H1 (cell line): ENCODE measurements at regions not wholly inside any gene's neighbourhood (a gene's known extent, or its start where the extent isn't known, plus 50 kb on each side); places are given as distances from the start of the nearest gene placed in this dataset.

Source experiments
- CTCF ChIA-PET: fragments of 300-600 bp; sonication (Branson Sonifier 250); formaldehyde crosslinking; loops from one replicate; lab custom pipeline; 2021; ENCODE audit not compliant: partially characterized antibody; lab: Charles Lee
- POLR2A ChIA-PET: fragments of 300-600 bp; sonication (Branson Sonifier 250); formaldehyde crosslinking; loops from one replicate; lab custom pipeline; 2021; ENCODE audit warnings: inconsistent platforms; ENCODE audit not compliant: partially characterized antibody; lab: Charles Lee
- DNase-seq, 2 experiments: peaks; one replicate each; pipeline versions ENCODE4 v3.0.0 to v3.0.0-alpha.2; 2010 to 2022; ENCODE audit warnings: low spot score in 2 of 2, low read depth in 1 of 2, mixed read lengths in 1 of 2
- FAIRE-seq: peaks from 2 replicates; lab custom pipeline; 2011; peaks lifted over from hg19 to GRCh38; lab: Jason Lieb, UNC
- H2AFZ ChIP-seq: 2 replicates; pipeline ENCODE4 v1.8.1; 2012; ENCODE audit warnings: low read length, inconsistent platforms
- H2AK5ac ChIP-seq: 2 replicates; pipeline ENCODE4 v1.6.1; 2013; ENCODE audit warnings: low read depth, low read length
- H2BK120ac ChIP-seq: replicated peaks from 2 replicates; pipeline ENCODE3; 2013; ENCODE audit warnings: low read depth, low read length, inconsistent platforms
- H2BK12ac ChIP-seq: 2 replicates; pipeline ENCODE4 v1.6.1; 2013; ENCODE audit warnings: low read depth, low read length
- H2BK15ac ChIP-seq: 2 replicates; pipeline ENCODE4 v1.6.1; 2013; ENCODE audit warnings: low read length
- H2BK20ac ChIP-seq: 2 replicates; pipeline ENCODE4 v1.6.1; 2013; ENCODE audit warnings: low read length
- H2BK5ac ChIP-seq: 2 replicates; pipeline ENCODE4 v1.6.1; 2013; ENCODE audit warnings: low read depth, low read length
- H3K14ac ChIP-seq: 2 replicates; pipeline ENCODE4 v1.6.1; 2013; ENCODE audit warnings: inconsistent platforms; ENCODE audit not compliant: insufficient read length
- H3K18ac ChIP-seq: 2 replicates; pipeline ENCODE4 v1.6.1; 2013; ENCODE audit warnings: low read length; ENCODE audit errors: extremely low read depth
- H3K23ac ChIP-seq: 2 replicates; pipeline ENCODE4 v1.6.1; 2013; ENCODE audit warnings: inconsistent platforms; ENCODE audit not compliant: insufficient read length
- H3K23me2 ChIP-seq: 2 replicates; pipeline ENCODE4 v1.6.1; 2013; ENCODE audit warnings: low read depth, low read length
- H3K27ac ChIP-seq: 2 replicates; pipeline ENCODE4 v1.6.1; 2011; ENCODE audit warnings: low read depth, low read length, inconsistent platforms
- H3K27me3 ChIP-seq, 4 experiments: replicated peaks in 1 of 4; 1 replicate in 1 of 4; 2 replicates in 3 of 4; pipeline versions ENCODE4 v1.6.1 to v1.8.1; 2011 to 2013; ENCODE audit warnings: low read length in 3 of 4, mild to moderate bottlenecking in 3 of 4, inconsistent platforms in 2 of 4, mixed read lengths in 2 of 4, moderate library complexity in 1 of 4; ENCODE audit not compliant: control insufficient read depth in 3 of 4, insufficient read depth in 3 of 4; ENCODE audit errors: extremely low read depth in 1 of 4
- H3K36me3 ChIP-seq, 4 experiments: 2 replicates each; pipeline versions ENCODE4 v1.6.1 to v1.8.1; 2011 to 2013; ENCODE audit warnings: mild to moderate bottlenecking in 4 of 4, low read length in 3 of 4, moderate library complexity in 2 of 4, control low read depth in 1 of 4, inconsistent platforms in 1 of 4; ENCODE audit not compliant: insufficient read depth in 4 of 4, control insufficient read depth in 2 of 4
- H3K4ac ChIP-seq: replicated peaks from 2 replicates; pipeline ENCODE3; 2013; ENCODE audit warnings: low read length, low read depth, mixed read lengths, inconsistent platforms; ENCODE audit not compliant: insufficient read length
- H3K4me1 ChIP-seq, 4 experiments: replicated peaks in 1 of 4; 1 replicate in 1 of 4; 2 replicates in 3 of 4; pipeline versions ENCODE4 v1.6.1 to v1.8.1; 2011 to 2013; ENCODE audit warnings: low read length in 3 of 4, inconsistent platforms in 2 of 4, mixed read lengths in 1 of 4; ENCODE audit not compliant: insufficient read depth in 4 of 4, control insufficient read depth in 3 of 4
- H3K4me2 ChIP-seq, 2 experiments: 2 replicates each; pipeline versions ENCODE4 v1.6.1 to v1.8.1; 2011 to 2013; ENCODE audit warnings: low read depth in 2 of 2, low read length in 2 of 2, control low read depth in 1 of 2, inconsistent platforms in 1 of 2, mild to moderate bottlenecking in 1 of 2; ENCODE audit not compliant: insufficient read depth in 1 of 2
- H3K4me3 ChIP-seq, 4 experiments: fragments of 200-600, 300-600 bp in 1 of 4; sonication (generic), shearing (Covaris generic), sonication (Bioruptor Twin) in 1 of 4; 2 replicates each; pipeline versions ENCODE4 v1.5.1 to v1.8.1; 2011 to 2016; ENCODE audit warnings: low read length in 4 of 4, low read depth in 3 of 4, control low read depth in 2 of 4, inconsistent platforms in 2 of 4, mild to moderate bottlenecking in 2 of 4, mixed read lengths in 1 of 4, moderate library complexity in 1 of 4; ENCODE audit not compliant: insufficient read depth in 2 of 4; ENCODE audit errors: extremely low read depth in 1 of 4
- H3K56ac ChIP-seq: replicated peaks from 2 replicates; pipeline ENCODE3; 2013; ENCODE audit warnings: low read depth, mild to moderate bottlenecking, mixed read lengths, low read length, inconsistent platforms; ENCODE audit not compliant: insufficient read length
- H3K79me1 ChIP-seq: 2 replicates; pipeline ENCODE4 v1.6.1; 2013; ENCODE audit warnings: low read depth, low read length, control low read depth
- H3K79me2 ChIP-seq, 2 experiments: 2 replicates each; pipeline versions ENCODE4 v1.6.1 to v1.8.1; 2012 to 2013; ENCODE audit warnings: low read length in 2 of 2, mild to moderate bottlenecking in 2 of 2, inconsistent platforms in 1 of 2; ENCODE audit not compliant: insufficient read depth in 2 of 2, control insufficient read depth in 1 of 2
- H3K9ac ChIP-seq, 4 experiments: replicated peaks in 1 of 4; 1 replicate in 1 of 4; 2 replicates in 3 of 4; pipeline versions ENCODE4 v1.6.1 to v1.8.1; 2011 to 2013; ENCODE audit warnings: low read depth in 3 of 4, low read length in 3 of 4, control low read depth in 2 of 4, mild to moderate bottlenecking in 2 of 4, moderate library complexity in 2 of 4, inconsistent platforms in 1 of 4; ENCODE audit errors: extremely low read depth in 1 of 4
- H3K9me3 ChIP-seq, 2 experiments: 2 replicates each; pipeline versions ENCODE4 v1.6.1 to v1.8.1; 2012 to 2013; ENCODE audit warnings: mild to moderate bottlenecking in 2 of 2, moderate library complexity in 2 of 2, control low read depth in 1 of 2, inconsistent platforms in 1 of 2, low read depth in 1 of 2, low read length in 1 of 2, mixed read lengths in 1 of 2; ENCODE audit not compliant: insufficient read depth in 2 of 2
- H4K20me1 ChIP-seq, 2 experiments: replicated peaks in 1 of 2; 2 replicates each; pipeline versions ENCODE3 to v1.8.1; 2011 to 2013; ENCODE audit warnings: inconsistent platforms in 2 of 2, low read length in 2 of 2, mild to moderate bottlenecking in 1 of 2; ENCODE audit not compliant: insufficient read depth in 2 of 2, control insufficient read depth in 1 of 2
- H4K5ac ChIP-seq: 2 replicates; pipeline ENCODE4 v1.6.1; 2013; ENCODE audit warnings: low read length, low read depth, mixed read lengths, inconsistent platforms; ENCODE audit not compliant: insufficient read length
- H4K8ac ChIP-seq: 2 replicates; pipeline ENCODE4 v1.8.0; 2013; ENCODE audit warnings: mild to moderate bottlenecking, moderate library complexity, low read length, inconsistent platforms; ENCODE audit not compliant: insufficient read depth; ENCODE audit errors: extremely low read depth
- H4K91ac ChIP-seq: replicated peaks from 2 replicates; pipeline ENCODE3; 2013; ENCODE audit warnings: low read length, mixed read lengths, inconsistent platforms; ENCODE audit not compliant: insufficient read length
- ASH2L ChIP-seq: fragments of 200-600, 300-600 bp; sonication (generic); IDR thresholded peaks from one replicate; pipeline ENCODE4 v1.7.1; 2017; ENCODE audit warnings: low read length
- CBX8 ChIP-seq: fragments of 300-800, 300-1000 bp; sonication (generic); IDR thresholded peaks from 2 replicates; pipeline ENCODE4 v1.7.1; 2016; ENCODE audit warnings: low read depth, low read length, borderline replicate concordance
- CEBPB ChIP-seq: IDR thresholded peaks from 2 replicates; pipeline ENCODE4 v1.6.1; 2012; ENCODE audit warnings: low read depth, low read length
- CHD2 ChIP-seq: IDR thresholded peaks from 2 replicates; pipeline ENCODE4 v1.6.1; 2012; ENCODE audit warnings: low read length, improper control_type of control experiment
- CTCF ChIP-seq, 3 experiments: IDR thresholded peaks; 1 replicate in 2 of 3; 2 replicates in 1 of 3; pipeline versions ENCODE4 v1.5.1 to v1.6.1; 2011; ENCODE audit warnings: low read length in 3 of 3, mild to moderate bottlenecking in 3 of 3, inconsistent platforms in 2 of 3, low read depth in 1 of 3, moderate library complexity in 1 of 3; ENCODE audit not compliant: insufficient read depth in 1 of 3; ENCODE audit errors: control extremely low read depth in 1 of 3
- EZH2 ChIP-seq: fragments of 200-600 bp; sonication (generic); IDR thresholded peaks from 2 replicates; pipeline ENCODE4 v1.7.1; 2012; ENCODE audit warnings: low read depth, mild to moderate bottlenecking, moderate library complexity, low read length, inconsistent platforms; ENCODE audit not compliant: severe bottlenecking
- GTF2F1 ChIP-seq: IDR thresholded peaks from 2 replicates; pipeline ENCODE4 v1.6.1; 2012; ENCODE audit warnings: low read depth, low read length, improper control_type of control experiment, borderline replicate concordance
- JUN ChIP-seq: IDR thresholded peaks from 2 replicates; pipeline ENCODE4 v1.6.1; 2011; ENCODE audit warnings: low read depth, mild to moderate bottlenecking, improper control_type of control experiment, low read length
- MAFK ChIP-seq: IDR thresholded peaks from 2 replicates; pipeline ENCODE4 v1.6.1; 2012; ENCODE audit warnings: low read depth, mild to moderate bottlenecking, improper control_type of control experiment, low read length
- RFX5 ChIP-seq: IDR thresholded peaks from 2 replicates; pipeline ENCODE4 v1.6.1; 2011; ENCODE audit warnings: low read depth, low read length, improper control_type of control experiment, borderline replicate concordance
- YY1 ChIP-seq: IDR thresholded peaks from 2 replicates; pipeline ENCODE4 v1.6.1; 2011; ENCODE audit warnings: low read depth, mild to moderate bottlenecking, low read length
- WGBS, 2 experiments: shearing (Covaris generic) in 1 of 2; methylation state at CpG; one replicate each; pipeline versions ENCODE4 v1.1.6 to v1.1.7; 2013 to 2015; ENCODE audit warnings: low lambda C conversion rate in 2 of 2, mixed read lengths in 2 of 2, inconsistent platforms in 1 of 2, low coverage in 1 of 2, missing lambda C conversion rate in 1 of 2; ENCODE audit not compliant: insufficient replicate concordance in 2 of 2, insufficient coverage in 1 of 2, insufficient read length in 1 of 2; ENCODE audit errors: extremely low coverage in 1 of 2, missing lambda C conversion rate in 1 of 2; 5-methylcytosine and 5-hydroxymethylcytosine counted together

DNA sequence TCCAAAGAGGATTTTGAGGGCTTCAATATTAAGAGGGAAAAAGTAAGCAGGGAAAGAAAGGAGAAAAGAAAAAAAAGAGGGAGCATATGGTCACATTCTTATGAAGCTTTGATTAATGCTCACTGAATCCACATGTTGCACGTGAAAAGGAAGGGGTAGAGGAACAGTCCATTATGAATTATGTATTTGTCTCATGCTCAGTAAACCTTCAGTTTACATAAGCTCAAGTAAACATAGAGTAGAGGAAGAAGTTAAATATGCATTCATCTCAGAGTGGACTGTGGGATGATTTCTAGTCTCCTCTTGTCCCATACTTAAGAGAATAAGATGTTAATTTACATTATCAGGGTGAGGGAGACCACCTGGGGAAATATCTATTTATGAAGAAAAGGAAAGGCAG, 334.5 kb downstream of the IPO8 start:
- no peak overlapping the region for H2BK120ac ChIP-seq
- no peak overlapping the region for H3K4me3 ChIP-seq
- H3K27ac ChIP-seq = no peak overlapping the region
- H3K4me1 ChIP-seq = no peaks in the 10 kb centered on the region
- no peak overlapping the region for H2AFZ ChIP-seq
- no peak overlapping the region for H3K56ac ChIP-seq
- no peak overlapping the region for H2BK5ac ChIP-seq
- no peak overlapping the region for H3K4ac ChIP-seq
- H2BK20ac ChIP-seq = no peak overlapping the region
- H3K18ac ChIP-seq = no peak overlapping the region
- no peak overlapping the region for H3K9ac ChIP-seq
- no peak overlapping the region for H2BK12ac ChIP-seq
- no peaks in the 10 kb centered on the region for H4K20me1 ChIP-seq
- no peak overlapping the region for H3K23ac ChIP-seq
- no peak overlapping the region for H4K91ac ChIP-seq
- no peak for DNase-seq
- no peaks in the 10 kb centered on the region for H3K79me1 ChIP-seq
- no peak overlapping the region for H3K4me2 ChIP-seq
- ChIA-PET CTCF (interaction anchor here (0.7 kb wide), 1 partner anchor 73 kb away, joined by 4 read pairs; no protein-coding TSS in a partner anchor), POLR2A (no interaction called here)
- peaks cover 8 to 12% of the 10 kb centered on the region in 2 experiments; a peak in 2 of 4 replicates for H3K9me3 ChIP-seq
- H4K8ac ChIP-seq = no peak overlapping the region
- H2AK5ac ChIP-seq = no peak overlapping the region
- FAIRE-seq = no peak
- H4K5ac ChIP-seq = no peak overlapping the region
- no peak overlapping the region for H2BK15ac ChIP-seq
- no peaks in the 10 kb centered on the region; a peak in 1 of 8 replicates for H3K36me3 ChIP-seq
- H3K23me2 ChIP-seq = no peaks in the 10 kb centered on the region; the same call in 1 of the 2 replicates
- 94% methylated on average over 1 of the region's 1 CpG; no CpG with 5 or more reads in 1 of the 2 experiments for WGBS, 2 experiments
- H3K27me3 ChIP-seq = no peaks in the 10 kb centered on the region
- no peak overlapping the region for H3K14ac ChIP-seq
- TF ChIP-seq CHD2 (no peak), EZH2 (no peak), ASH2L (no peak), CBX8 (no peak), GTF2F1 (no peak), CEBPB (no peak), YY1 (no peak), RFX5 (no peak), MAFK (no peak), CTCF (IDR thresholded peaks at IDR 0.05; ENCODE audit: control extremely low read depth in 1 of 3, insufficient read depth in 1 of 3, low read depth in 1 of 3, low read length in 3 of 3) (no peak), JUN (no peak)
- H3K79me2 ChIP-seq = no peaks in the 10 kb centered on the region
